Epithelial cell of proximal tubule (primary cell): ENCODE measurements at regions not wholly inside any gene's neighbourhood (a gene's known extent, or its start where the extent isn't known, plus 50 kb on each side); places are given as distances from the start of the nearest gene placed in this dataset.

ENCODE experiments used
- DNase-seq: peaks from one replicate; pipeline ENCODE4 v3.0.0-alpha.2; 2011; ENCODE audit warnings: low read depth
- H3K4me3 ChIP-seq: 2 replicates; pipeline ENCODE4 v1.5.1; 2011; ENCODE audit warnings: low read depth, mild to moderate bottlenecking, low read length
- CTCF ChIP-seq: conservative IDR thresholded peaks from 2 replicates; pipeline ENCODE4 v1.5.1; 2012; ENCODE audit warnings: low read depth, mild to moderate bottlenecking, low read length

- no peak for DNase-seq
- TF ChIP-seq CTCF: no peak
- H3K4me3 ChIP-seq: no peak overlapping the region
Measured at GRCh38 chr14:71416392-71416791, 509.1 kb downstream of the PCNX1 start.

- no peak for TF ChIP-seq CTCF
- no peak overlapping the region for H3K4me3 ChIP-seq
- DNase-seq: no peak
Measured at GRCh38 chr14:71418532-71419245, 511.4 kb downstream of the PCNX1 start.

- no peak for DNase-seq
- no peak overlapping the region for H3K4me3 ChIP-seq
- TF ChIP-seq CTCF: no peak
Measured at GRCh38 chr14:71423481-71423880, 508.7 kb upstream of the RGS6 start.

- H3K4me3 ChIP-seq: no peak overlapping the region
- no peak for TF ChIP-seq CTCF
- no peak for DNase-seq
Measured at GRCh38 chr14:71424941-71425340, 507.3 kb upstream of the RGS6 start.

- H3K4me3 ChIP-seq: no peak overlapping the region
- no peak for TF ChIP-seq CTCF
- no peak for DNase-seq
Measured at GRCh38 chr14:71426001-71426400, 506.2 kb upstream of the RGS6 start.

- no peak overlapping the region for H3K4me3 ChIP-seq
- DNase-seq: no peak
- TF ChIP-seq CTCF: no peak
Measured at GRCh38 chr14:71429902-71430301, 502.3 kb upstream of the RGS6 start.

- TF ChIP-seq CTCF: no peak
- no peak overlapping the region for H3K4me3 ChIP-seq
- no peak for DNase-seq
Measured at GRCh38 chr14:71430321-71430677, 501.9 kb upstream of the RGS6 start.
